HG03342 (cell line): ENCODE measurements at regions not wholly inside any gene's neighbourhood (a gene's known extent, or its start where the extent isn't known, plus 50 kb on each side); places are given as distances from the start of the nearest gene placed in this dataset.
"Not testable (repeated sequence)": the region's sequence is repeated elsewhere in the genome, so short reads cannot be mapped to it uniquely, and the experiment has no call there.

Source experiments
- ATAC-seq: cut with Tn5 transposase; IDR thresholded peaks from one replicate; pipeline ENCODE4 v1.9.1; 2021; ENCODE audit warnings: mild to moderate bottlenecking, moderate library complexity; ENCODE audit not compliant: unreplicated experiment

DNA sequence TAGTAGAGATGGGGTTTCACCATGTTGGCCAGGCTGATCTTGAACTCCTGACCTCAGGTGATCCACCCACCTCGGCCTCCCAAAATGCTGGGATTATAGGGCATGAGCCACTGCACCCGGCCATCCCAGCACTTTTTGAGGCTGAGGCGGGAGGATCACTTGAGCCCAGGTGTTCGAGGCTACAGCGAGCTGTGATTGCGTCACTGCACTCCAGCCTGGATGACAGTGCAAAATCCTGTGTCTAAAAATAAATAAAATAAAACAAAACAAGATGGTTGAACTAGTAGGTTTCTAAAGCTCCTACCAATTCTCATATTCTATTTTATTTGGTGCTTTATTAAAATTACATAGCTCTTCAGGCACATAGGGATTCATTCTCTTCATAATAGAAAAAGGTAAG, 890.3 kb upstream of the AUTS2 start:
- no peak for ATAC-seq

GRCh38 chr7:68712956-68713495, 885.2 kb upstream of the AUTS2 start:
- no peak for ATAC-seq

DNA sequence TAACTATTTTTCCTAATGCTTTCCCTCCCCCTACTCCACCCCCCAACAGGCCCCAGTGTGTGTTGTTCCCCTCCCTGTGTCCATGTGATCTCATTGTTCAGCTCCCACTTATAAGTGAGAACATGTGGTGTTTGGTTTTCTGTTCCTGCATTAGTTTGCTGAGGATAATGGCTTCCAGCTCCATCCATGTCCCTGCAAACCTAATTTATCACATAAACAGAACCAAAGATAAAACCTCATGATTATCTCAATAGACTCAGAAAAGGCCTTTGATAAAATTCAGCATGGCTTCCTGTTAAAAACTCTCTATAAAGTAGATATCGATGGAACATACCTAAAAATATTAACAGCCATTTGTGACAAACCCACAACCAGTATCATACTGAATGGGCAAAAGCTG, 884.1 kb upstream of the AUTS2 start:
- not testable (repeated sequence) for ATAC-seq

- no peak for ATAC-seq
Observed at GRCh38 chr7:68715907-68716306, 882.4 kb upstream of the AUTS2 start.

- ATAC-seq, result no peak
Observed at GRCh38 chr7:68717176-68717575, 881.1 kb upstream of the AUTS2 start.

DNA sequence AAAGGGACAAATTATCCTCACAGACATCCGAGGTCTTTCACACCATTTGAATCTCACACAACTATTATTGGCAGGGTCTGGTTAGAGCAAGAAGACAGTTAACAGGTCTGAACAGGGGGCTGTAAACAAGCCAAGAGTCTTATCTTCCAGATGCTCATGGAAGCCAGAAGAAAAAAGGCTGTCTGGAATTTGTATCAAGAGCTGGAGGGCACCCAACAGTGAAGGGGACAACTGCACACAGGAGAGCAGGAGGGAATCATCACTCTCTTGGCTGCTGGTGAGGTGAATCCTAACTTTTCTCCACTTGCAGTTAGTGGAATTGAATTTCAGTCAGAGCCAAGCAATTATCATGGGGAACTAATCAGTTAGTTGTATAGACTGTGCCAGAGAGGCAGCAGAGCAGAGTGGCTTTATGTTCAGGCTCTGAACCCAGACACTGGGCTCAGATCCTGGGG, 880.2 kb upstream of the AUTS2 start:
- no peak for ATAC-seq

DNA sequence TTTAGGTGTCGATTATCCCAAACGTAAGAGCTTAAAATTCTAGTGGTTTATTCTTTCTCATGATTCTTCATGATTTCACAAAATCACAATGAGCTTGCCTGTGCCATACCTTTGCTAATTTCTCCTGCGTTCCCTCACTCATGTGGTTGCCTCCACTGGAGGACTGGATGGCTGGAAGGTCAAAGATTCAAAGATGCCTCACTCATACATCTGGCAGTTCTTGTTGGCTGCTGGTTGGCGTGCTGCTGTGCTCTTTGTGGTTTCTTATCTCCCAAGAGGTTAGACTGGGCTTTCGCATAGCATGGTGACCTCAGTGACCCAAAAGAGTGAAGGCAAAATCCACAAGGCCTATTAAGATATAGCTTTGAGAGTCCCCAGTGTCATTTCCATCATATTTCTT, 877.6 kb upstream of the AUTS2 start:
- no peak for ATAC-seq

DNA sequence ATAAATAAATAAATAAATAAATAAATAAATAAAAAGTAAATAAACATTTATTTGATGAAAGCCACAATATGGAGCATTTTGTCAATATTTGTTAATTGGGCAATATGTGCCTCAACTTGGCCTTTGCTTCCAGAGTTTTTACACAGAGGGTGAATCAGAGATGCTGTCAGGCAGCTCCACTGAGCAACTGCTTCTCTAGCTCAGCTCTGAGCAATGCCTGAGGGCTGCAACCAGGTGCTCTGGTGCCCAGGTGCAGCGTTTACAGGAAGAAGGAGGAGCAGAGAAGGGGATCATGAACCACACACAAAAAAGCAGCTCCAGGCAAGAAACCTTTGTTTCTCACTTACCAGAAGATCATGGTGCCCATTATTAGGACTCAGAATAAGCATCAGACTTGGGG, 876.2 kb upstream of the AUTS2 start:
- no peak for ATAC-seq

DNA sequence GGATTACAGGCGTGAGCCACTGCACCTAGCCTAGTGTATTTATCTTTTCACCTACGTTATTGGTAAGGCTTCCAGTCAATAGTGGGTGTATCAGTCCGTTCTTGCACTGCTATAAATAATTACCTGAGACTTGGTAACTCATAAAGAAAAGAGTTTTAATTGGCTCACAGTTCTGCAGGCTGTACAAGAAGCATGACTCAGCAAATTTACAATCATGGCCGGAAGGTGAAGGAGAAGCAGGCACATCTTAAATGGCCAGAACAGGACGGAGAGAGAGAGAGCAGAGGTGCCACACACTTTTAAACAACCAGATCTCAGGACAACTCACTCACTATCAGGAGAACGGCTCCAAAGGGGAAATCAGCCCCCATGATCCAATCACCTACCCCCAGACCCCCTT, 873.3 kb upstream of the AUTS2 start:
- ATAC-seq, result no peak

- no peak for ATAC-seq
Observed at GRCh38 chr7:68725843-68726785, 872.2 kb upstream of the AUTS2 start.

- not testable (repeated sequence) for ATAC-seq
Observed at GRCh38 chr7:68728720-68729119, 869.6 kb upstream of the AUTS2 start.

- no peak for ATAC-seq
Observed at GRCh38 chr7:68729371-68729770, 868.9 kb upstream of the AUTS2 start.

- ATAC-seq, result no peak
Observed at GRCh38 chr7:68730194-68730593, 868.1 kb upstream of the AUTS2 start.

DNA sequence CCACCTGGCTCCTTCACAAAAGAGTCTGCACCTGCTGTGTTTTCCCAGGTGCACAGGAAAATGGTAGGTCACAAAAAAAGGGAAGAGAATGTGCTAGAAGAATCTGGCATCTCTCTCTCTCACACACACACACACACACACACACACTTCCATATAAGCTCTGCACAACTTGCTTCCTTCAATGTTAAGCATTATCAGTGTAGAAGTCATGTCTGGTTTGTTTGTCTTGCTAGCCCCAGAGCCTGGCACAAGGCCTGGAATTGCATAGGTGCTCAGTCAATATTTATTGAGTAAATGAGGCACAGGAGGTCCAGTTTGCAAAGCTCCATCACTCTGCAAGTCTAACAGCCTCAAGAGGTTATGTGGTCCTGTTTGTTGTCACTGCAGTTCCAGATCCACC, 867.3 kb upstream of the AUTS2 start:
- no peak for ATAC-seq

DNA sequence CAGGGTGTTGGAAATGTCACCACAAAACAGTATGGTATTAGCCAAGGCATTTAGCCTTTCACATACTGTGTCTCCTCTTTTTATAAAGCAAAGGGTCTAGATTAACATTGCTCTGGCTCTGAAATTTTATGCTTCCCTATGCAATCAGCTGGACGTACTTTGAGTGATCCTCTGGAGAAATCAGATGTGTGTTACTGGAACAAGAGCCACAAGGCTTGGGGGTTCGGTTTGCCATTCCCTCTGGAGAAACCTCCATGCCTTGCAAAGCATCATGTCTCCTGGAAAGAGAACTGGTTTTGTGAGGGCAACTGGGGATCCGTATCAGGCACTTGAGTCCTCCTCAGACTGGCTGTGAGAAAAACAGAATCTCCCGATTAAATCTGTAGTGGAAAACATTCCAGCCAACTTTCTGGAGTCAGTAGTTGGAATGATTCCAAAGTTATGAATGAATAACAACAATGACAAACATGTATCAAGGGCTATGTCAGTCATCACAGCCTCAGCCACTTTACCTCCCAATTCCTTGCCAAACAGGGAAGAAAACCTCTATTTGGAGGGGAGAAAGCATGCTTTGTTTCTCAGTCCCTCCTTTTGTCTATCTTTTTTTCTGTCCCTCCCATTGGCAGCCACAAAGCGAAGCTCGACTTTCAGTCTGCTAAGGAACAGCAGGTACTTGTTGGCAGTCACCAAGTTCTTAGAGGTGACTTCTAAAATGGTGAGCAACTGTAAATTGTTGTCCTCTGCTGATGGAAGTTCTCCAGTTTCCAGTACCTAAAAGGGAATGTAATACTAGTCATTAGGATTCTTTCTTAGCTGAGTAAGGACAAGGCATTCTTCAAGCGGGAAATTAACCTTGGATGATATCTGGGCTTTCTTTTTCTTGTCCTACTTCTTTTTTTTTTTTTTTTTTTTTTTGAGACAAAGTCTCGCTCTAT, 864.8 kb upstream of the AUTS2 start:
- no peak for ATAC-seq

DNA sequence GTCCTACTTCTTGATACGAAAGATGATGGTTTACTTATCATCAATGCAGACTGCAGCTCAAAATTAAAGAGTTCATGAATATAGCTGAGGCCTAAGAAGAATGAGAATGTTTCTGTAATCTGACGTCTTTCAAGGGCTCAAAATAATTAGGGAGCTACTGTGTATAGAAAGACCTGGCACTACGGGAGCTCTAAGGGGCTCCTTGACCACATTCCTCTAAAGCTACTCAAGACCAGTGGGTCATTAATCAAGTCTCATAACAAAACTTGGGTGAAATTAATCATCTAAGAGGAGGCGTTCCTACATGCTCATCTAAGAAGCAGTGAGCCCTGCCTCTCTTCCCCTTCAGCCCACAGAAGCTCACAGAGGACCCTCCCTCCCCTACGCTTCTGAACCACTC, 863.8 kb upstream of the AUTS2 start:
- no peak for ATAC-seq

DNA sequence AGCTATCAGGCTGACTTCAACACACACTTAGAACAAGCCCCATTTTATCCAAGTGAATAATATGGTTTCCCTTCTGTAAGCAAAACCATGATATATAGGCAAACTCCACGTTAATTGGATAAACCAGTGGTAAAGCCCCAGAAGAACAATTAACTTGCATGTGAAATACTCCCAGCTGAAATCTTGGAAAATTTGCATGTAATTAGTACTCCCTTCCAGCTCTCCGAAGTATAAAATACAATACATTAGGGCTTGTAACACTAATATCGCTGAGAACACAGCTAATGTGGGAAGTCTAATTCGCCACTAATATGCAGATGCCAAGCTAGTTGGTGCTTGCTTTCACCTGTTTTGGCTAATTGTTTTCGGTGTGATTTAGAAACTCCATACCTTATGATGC, 859.0 kb upstream of the AUTS2 start:
- ATAC-seq, result no peak

GRCh38 chr7:68744036-68744435, 854.2 kb upstream of the AUTS2 start:
- no peak for ATAC-seq

GRCh38 chr7:68748934-68749900, 849.1 kb upstream of the AUTS2 start:
- no peak for ATAC-seq

DNA sequence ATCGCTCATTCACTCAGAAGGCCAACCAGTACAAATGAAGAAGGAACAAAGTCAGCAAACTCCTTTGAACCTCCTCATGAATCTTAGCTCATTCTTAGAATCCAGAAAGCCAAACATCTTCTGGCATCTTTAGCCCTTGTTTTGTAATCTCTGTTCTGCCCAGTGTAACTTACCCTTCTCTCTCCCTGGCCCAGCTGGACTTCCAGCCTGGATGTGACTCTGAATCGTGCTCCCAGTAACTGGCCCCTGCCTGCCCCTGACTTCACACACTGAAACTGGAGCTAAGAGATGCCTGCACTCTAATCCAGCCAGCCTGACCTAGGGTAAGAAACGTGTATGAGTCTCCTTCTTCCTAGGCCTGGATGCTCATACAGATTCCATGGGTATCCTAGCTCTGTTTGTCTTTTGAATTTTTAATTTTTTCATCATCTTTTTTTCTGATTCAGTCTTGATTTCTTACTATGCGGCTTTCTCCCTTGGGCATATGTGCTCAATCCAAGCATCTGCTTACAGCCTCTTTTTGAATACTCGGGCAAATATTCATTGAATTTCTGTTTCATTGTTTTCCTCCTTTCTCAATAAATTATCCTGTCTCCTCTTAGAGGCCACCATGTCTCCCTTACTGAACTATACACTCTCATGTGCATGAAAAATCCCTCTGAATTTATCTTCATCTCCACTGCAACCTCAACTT, 845.6 kb upstream of the AUTS2 start:
- no peak for ATAC-seq
